HEK293 (cell line): ENCODE measurements at regions not wholly inside any gene's neighbourhood (a gene's known extent, or its start where the extent isn't known, plus 50 kb on each side); places are given as distances from the start of the nearest gene placed in this dataset.

ENCODE experiments used
- CTCF ChIA-PET: fragments of 350-600 bp; formaldehyde crosslinking; extraction: SDS; loops from one replicate; lab custom pipeline; 2021; ENCODE audit warnings: antibody characterized with exemption; lab: Yijun Ruan, JAX
- POLR2A ChIA-PET: fragments of 300-600 bp; formaldehyde crosslinking; extraction: SDS; loops from one replicate; lab custom pipeline; 2020; ENCODE audit warnings: antibody characterized with exemption, inconsistent platforms; lab: Yijun Ruan, JAX
- H3K27ac ChIP-seq: fragments of 200-500 bp; sonication (Bioruptor generic); 2 replicates; pipeline ENCODE4 v1.5.1; 2014; ENCODE audit warnings: low read depth, low read length, control low read depth, inconsistent platforms; ENCODE audit errors: extremely low read depth
- H3K36me3 ChIP-seq, 2 experiments: fragments of 200-500 bp in 1 of 2; sonication (Bioruptor generic) in 1 of 2; 1 replicate in 1 of 2; 2 replicates in 1 of 2; pipeline ENCODE4 v1.5.1; 2014 to 2017; ENCODE audit warnings: inconsistent platforms in 2 of 2, low read length in 2 of 2; ENCODE audit not compliant: control insufficient read depth in 2 of 2, insufficient read depth in 1 of 2
- H3K4me1 ChIP-seq: fragments of 200-500 bp; sonication (Bioruptor generic); 2 replicates; pipeline ENCODE4 v1.5.1; 2014; ENCODE audit warnings: mild to moderate bottlenecking, low read length, inconsistent platforms; ENCODE audit not compliant: control insufficient read depth, insufficient read depth
- H3K4me3 ChIP-seq: 2 replicates; pipeline ENCODE4 v1.5.1; 2011; ENCODE audit warnings: low read depth, mild to moderate bottlenecking, control low read depth, low read length, moderate library complexity
- H3K9me3 ChIP-seq: fragments of 200-500 bp; sonication (Bioruptor generic); 2 replicates; pipeline ENCODE4 v1.5.1; 2014; ENCODE audit warnings: low read depth, low read length, inconsistent platforms; ENCODE audit not compliant: control insufficient read depth, insufficient read depth
- GFI1B ChIP-seq: fragments of 450-650 bp; formaldehyde crosslinking; IDR thresholded peaks from 2 replicates; pipeline ENCODE4 v1.5.1; 2016; ENCODE audit warnings: missing biosample characterization, missing genetic modification characterization
- GLI4 ChIP-seq: fragments of 450-650 bp; formaldehyde crosslinking; IDR thresholded peaks from 2 replicates; pipeline ENCODE4 v1.5.1; 2016; ENCODE audit warnings: missing biosample characterization, missing genetic modification characterization
- HOXD13 ChIP-seq: sonication (generic); formaldehyde crosslinking; IDR thresholded peaks from 2 replicates; pipeline ENCODE4 v1.8.0; 2022; ENCODE audit warnings: missing genetic modification reagents, borderline replicate concordance
- KLF1 ChIP-seq: fragments of 450-650 bp; formaldehyde crosslinking; IDR thresholded peaks from 2 replicates; pipeline ENCODE4 v1.5.1; 2016; ENCODE audit warnings: missing biosample characterization, missing genetic modification characterization
- MEIS1 ChIP-seq: sonication (generic); formaldehyde crosslinking; IDR thresholded peaks from 2 replicates; pipeline ENCODE4 v1.8.1; 2022; ENCODE audit warnings: missing genetic modification reagents, mild to moderate bottlenecking, borderline replicate concordance
- MZF1 ChIP-seq: fragments of 450-650 bp; formaldehyde crosslinking; IDR thresholded peaks from 2 replicates; pipeline ENCODE4 v1.5.1; 2017; ENCODE audit warnings: missing biosample characterization, missing genetic modification characterization, borderline replicate concordance
- RBAK ChIP-seq: fragments of 450-650 bp; formaldehyde crosslinking; IDR thresholded peaks from 2 replicates; pipeline ENCODE4 v1.5.1; 2016; ENCODE audit warnings: missing biosample characterization, missing genetic modification characterization
- SP7 ChIP-seq: fragments of 450-650 bp; formaldehyde crosslinking; IDR thresholded peaks from 2 replicates; pipeline ENCODE4 v1.5.1; 2016; ENCODE audit warnings: missing biosample characterization, missing genetic modification characterization
- ZBTB20 ChIP-seq: fragments of 450-650 bp; formaldehyde crosslinking; IDR thresholded peaks from 2 replicates; pipeline ENCODE4 v1.5.1; 2016; ENCODE audit warnings: missing biosample characterization, missing genetic modification characterization
- ZBTB44 ChIP-seq: fragments of 450-650 bp; IDR thresholded peaks from 2 replicates; pipeline ENCODE4 v1.5.1; 2018; ENCODE audit warnings: missing biosample characterization, mild to moderate bottlenecking, missing genetic modification characterization
- ZIC2 ChIP-seq: fragments of 450-650 bp; formaldehyde crosslinking; IDR thresholded peaks from 2 replicates; pipeline ENCODE4 v1.5.1; 2016; ENCODE audit warnings: missing biosample characterization, missing genetic modification characterization
- ZNF169 ChIP-seq: fragments of 450-650 bp; formaldehyde crosslinking; IDR thresholded peaks from 2 replicates; pipeline ENCODE4 v1.5.1; 2016; ENCODE audit warnings: missing biosample characterization, missing genetic modification characterization
- ZNF19 ChIP-seq: fragments of 450-650 bp; formaldehyde crosslinking; IDR thresholded peaks from 2 replicates; pipeline ENCODE4; 2016; ENCODE audit warnings: missing biosample characterization, missing genetic modification characterization, low read depth
- ZNF324 ChIP-seq: fragments of 450-650 bp; formaldehyde crosslinking; IDR thresholded peaks from 2 replicates; pipeline ENCODE4 v1.5.1; 2016; ENCODE audit warnings: missing biosample characterization, missing genetic modification characterization
- ZNF391 ChIP-seq: fragments of 450-650 bp; formaldehyde crosslinking; IDR thresholded peaks from 2 replicates; pipeline ENCODE4 v1.5.1; 2016; ENCODE audit warnings: low read depth, missing biosample characterization, missing genetic modification characterization, borderline replicate concordance
- ZNF530 ChIP-seq: fragments of 450-650 bp; formaldehyde crosslinking; IDR thresholded peaks from 2 replicates; pipeline ENCODE4 v1.5.1; 2016; ENCODE audit warnings: low read depth, missing biosample characterization, missing genetic modification characterization
- ZNF560 ChIP-seq: fragments of 450-650 bp; formaldehyde crosslinking; IDR thresholded peaks from 2 replicates; pipeline ENCODE4 v1.5.1; 2017; ENCODE audit warnings: missing biosample characterization, missing genetic modification characterization, borderline replicate concordance
- ZNF610 ChIP-seq: fragments of 450-650 bp; formaldehyde crosslinking; IDR thresholded peaks from 2 replicates; pipeline ENCODE4 v1.5.1; 2016; ENCODE audit warnings: missing biosample characterization, missing genetic modification characterization, borderline replicate concordance
- ZNF639 ChIP-seq: fragments of 450-650 bp; formaldehyde crosslinking; IDR thresholded peaks from 2 replicates; pipeline ENCODE4 v1.5.1; 2016; ENCODE audit warnings: missing biosample characterization, missing genetic modification characterization
- TF ChIP-seq, protein P1 (sequence below): fragments of 450-650 bp; formaldehyde crosslinking; IDR thresholded peaks from 2 replicates; pipeline ENCODE4 v1.5.1; 2017; ENCODE audit warnings: missing biosample characterization, missing genetic modification characterization
- TF ChIP-seq, protein P2 (sequence below): fragments of 450-650 bp; formaldehyde crosslinking; IDR thresholded peaks from 2 replicates; pipeline ENCODE4 v1.5.1; 2016; ENCODE audit warnings: missing biosample characterization, missing genetic modification characterization

GRCh38 chr13:79988573-79988972 is 352.4 kb downstream of the SPRY2 start:
- TF ChIP-seq RBAK (tag by site-specific recombination) (no peak), ZIC2 (tag by site-specific recombination) (no peak), ZNF324 (tag by site-specific recombination) (no peak), ZBTB44 (tag by site-specific recombination) (no peak), ZNF560 (tag by site-specific recombination) (no peak), GFI1B (no peak)
- H3K27ac ChIP-seq, result no peak overlapping the region
- ChIA-PET POLR2A (no interaction called here), CTCF (interaction anchor here (0.6 to 1.7 kb wide), 4 partner anchors 16 to 354 kb away, joined by 3 to 5 read pairs (median 3); partner anchors contain the start of gene SPRY2)
- H3K36me3 ChIP-seq, result no peaks in the 10 kb centered on the region
- H3K9me3 ChIP-seq, result no peaks in the 10 kb centered on the region
- no peak overlapping the region for H3K4me3 ChIP-seq
- no peaks in the 10 kb centered on the region for H3K4me1 ChIP-seq

GRCh38 chr13:79987761-79988160 is 353.2 kb downstream of the SPRY2 start:
- no peaks in the 10 kb centered on the region for H3K4me1 ChIP-seq
- ChIA-PET POLR2A (no interaction called here), CTCF (interaction anchor here (0.6 to 1.1 kb wide), 2 partner anchors 12 to 28 kb away, joined by 3 to 4 read pairs; no protein-coding TSS in a partner anchor)
- H3K36me3 ChIP-seq, result no peaks in the 10 kb centered on the region
- TF ChIP-seq GLI4 (no peak), ZNF639 (no peak), ZNF169 (tag by site-specific recombination) (no peak)
- TF ChIP-seq, protein P1, sequence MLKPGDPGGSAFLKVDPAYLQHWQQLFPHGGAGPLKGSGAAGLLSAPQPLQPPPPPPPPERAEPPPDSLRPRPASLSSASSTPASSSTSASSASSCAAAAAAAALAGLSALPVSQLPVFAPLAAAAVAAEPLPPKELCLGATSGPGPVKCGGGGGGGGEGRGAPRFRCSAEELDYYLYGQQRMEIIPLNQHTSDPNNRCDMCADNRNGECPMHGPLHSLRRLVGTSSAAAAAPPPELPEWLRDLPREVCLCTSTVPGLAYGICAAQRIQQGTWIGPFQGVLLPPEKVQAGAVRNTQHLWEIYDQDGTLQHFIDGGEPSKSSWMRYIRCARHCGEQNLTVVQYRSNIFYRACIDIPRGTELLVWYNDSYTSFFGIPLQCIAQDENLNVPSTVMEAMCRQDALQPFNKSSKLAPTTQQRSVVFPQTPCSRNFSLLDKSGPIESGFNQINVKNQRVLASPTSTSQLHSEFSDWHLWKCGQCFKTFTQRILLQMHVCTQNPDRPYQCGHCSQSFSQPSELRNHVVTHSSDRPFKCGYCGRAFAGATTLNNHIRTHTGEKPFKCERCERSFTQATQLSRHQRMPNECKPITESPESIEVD (tag by site-specific recombination), result no peak
- no peak overlapping the region for H3K27ac ChIP-seq
- no peak overlapping the region for H3K4me3 ChIP-seq
- H3K9me3 ChIP-seq, result no peaks in the 10 kb centered on the region

GRCh38 chr13:79987323-79987722 is 353.6 kb downstream of the SPRY2 start:
- H3K27ac ChIP-seq, result no peak overlapping the region
- H3K4me1 ChIP-seq, result no peaks in the 10 kb centered on the region
- no peak overlapping the region for H3K4me3 ChIP-seq
- POLR2A ChIA-PET, result no interaction called here
- CTCF ChIA-PET, result interaction anchor here (1.1 kb wide), 1 partner anchor 13 kb away, joined by 4 read pairs; no protein-coding TSS in a partner anchor
- no peaks in the 10 kb centered on the region for H3K9me3 ChIP-seq
- H3K36me3 ChIP-seq, result no peaks in the 10 kb centered on the region
- TF ChIP-seq HOXD13 (CRISPR knock-in tag), result no peak
- no peak for TF ChIP-seq MZF1 (tag by site-specific recombination)
- TF ChIP-seq ZNF391, result no peak
- TF ChIP-seq ZNF610, result no peak
- TF ChIP-seq KLF1, result no peak
- no peak for TF ChIP-seq ZNF530 (tag by site-specific recombination)
- no peak for TF ChIP-seq MEIS1 (CRISPR knock-in tag)
- TF ChIP-seq ZBTB20 (tag by site-specific recombination), result no peak
- TF ChIP-seq, protein P2, sequence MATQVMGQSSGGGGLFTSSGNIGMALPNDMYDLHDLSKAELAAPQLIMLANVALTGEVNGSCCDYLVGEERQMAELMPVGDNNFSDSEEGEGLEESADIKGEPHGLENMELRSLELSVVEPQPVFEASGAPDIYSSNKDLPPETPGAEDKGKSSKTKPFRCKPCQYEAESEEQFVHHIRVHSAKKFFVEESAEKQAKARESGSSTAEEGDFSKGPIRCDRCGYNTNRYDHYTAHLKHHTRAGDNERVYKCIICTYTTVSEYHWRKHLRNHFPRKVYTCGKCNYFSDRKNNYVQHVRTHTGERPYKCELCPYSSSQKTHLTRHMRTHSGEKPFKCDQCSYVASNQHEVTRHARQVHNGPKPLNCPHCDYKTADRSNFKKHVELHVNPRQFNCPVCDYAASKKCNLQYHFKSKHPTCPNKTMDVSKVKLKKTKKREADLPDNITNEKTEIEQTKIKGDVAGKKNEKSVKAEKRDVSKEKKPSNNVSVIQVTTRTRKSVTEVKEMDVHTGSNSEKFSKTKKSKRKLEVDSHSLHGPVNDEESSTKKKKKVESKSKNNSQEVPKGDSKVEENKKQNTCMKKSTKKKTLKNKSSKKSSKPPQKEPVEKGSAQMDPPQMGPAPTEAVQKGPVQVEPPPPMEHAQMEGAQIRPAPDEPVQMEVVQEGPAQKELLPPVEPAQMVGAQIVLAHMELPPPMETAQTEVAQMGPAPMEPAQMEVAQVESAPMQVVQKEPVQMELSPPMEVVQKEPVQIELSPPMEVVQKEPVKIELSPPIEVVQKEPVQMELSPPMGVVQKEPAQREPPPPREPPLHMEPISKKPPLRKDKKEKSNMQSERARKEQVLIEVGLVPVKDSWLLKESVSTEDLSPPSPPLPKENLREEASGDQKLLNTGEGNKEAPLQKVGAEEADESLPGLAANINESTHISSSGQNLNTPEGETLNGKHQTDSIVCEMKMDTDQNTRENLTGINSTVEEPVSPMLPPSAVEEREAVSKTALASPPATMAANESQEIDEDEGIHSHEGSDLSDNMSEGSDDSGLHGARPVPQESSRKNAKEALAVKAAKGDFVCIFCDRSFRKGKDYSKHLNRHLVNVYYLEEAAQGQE (tag by site-specific recombination), result no peak
- TF ChIP-seq ZNF19 (tag by site-specific recombination), result no peak
- no peak for TF ChIP-seq SP7 (tag by site-specific recombination)
